ENCODE measurements at regions not wholly inside any gene's neighbourhood (a gene's known extent, or its start where the extent isn't known, plus 50 kb on each side); places are given as distances from the start of the nearest gene placed in this dataset.

DNA sequence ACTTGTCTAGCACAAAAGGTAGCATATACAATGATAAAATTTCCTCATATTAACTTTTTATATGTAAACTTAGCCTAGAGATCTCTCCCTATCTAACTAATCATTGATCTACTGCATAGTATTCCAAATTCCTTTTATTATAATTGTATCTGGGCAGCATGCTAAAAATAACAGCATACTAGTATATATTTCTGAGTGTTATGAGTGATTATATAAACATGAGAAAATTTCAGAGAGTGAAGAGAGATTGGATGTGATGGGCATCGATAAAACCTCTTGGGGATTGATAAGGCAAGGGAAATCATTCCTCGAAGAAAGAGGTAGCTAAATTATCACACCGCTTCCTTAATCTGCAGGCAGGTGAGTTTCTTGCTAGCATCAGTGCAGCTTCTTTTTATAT, 158.2 kb downstream of the HMHB1 start:
- Histone ChIP-seq H3K27me3 (no peaks in the 10 kb centered on the region), H3K4me3 (no peak overlapping the region), H3K4me1 (no peaks in the 10 kb centered on the region), H3K36me3 (no peaks in the 10 kb centered on the region), H3K9me3 (no peaks in the 10 kb centered on the region), H3K27ac (no peak overlapping the region)
- intact Hi-C loops (cut with DNase I) = no loop called here
- TF ChIP-seq, protein P1, sequence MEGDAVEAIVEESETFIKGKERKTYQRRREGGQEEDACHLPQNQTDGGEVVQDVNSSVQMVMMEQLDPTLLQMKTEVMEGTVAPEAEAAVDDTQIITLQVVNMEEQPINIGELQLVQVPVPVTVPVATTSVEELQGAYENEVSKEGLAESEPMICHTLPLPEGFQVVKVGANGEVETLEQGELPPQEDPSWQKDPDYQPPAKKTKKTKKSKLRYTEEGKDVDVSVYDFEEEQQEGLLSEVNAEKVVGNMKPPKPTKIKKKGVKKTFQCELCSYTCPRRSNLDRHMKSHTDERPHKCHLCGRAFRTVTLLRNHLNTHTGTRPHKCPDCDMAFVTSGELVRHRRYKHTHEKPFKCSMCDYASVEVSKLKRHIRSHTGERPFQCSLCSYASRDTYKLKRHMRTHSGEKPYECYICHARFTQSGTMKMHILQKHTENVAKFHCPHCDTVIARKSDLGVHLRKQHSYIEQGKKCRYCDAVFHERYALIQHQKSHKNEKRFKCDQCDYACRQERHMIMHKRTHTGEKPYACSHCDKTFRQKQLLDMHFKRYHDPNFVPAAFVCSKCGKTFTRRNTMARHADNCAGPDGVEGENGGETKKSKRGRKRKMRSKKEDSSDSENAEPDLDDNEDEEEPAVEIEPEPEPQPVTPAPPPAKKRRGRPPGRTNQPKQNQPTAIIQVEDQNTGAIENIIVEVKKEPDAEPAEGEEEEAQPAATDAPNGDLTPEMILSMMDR (IDR thresholded peaks at IDR 0.05) = no peak
- ATAC-seq (no peak), DNase-seq (no peak)

DNA sequence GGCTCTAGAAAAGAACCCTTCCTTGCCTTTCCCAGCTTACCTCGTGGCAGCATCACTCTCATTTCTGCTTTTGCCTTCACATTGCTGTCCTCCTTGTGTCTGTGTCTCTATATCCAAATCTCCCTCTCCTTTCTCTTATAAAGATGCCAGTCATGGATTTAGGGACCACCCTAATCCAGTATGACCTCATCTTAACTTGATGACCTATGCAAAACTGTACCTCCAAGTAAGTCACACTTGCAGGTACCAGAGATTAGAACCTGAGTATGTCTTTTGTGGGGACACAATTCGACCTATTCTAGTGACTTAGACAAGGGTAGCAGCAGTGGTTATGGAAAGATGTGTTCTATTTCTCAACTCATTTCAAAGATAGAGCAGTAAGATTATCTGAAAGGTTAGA, 160.1 kb downstream of the HMHB1 start:
- no peaks in the 10 kb centered on the region for H3K9me3 ChIP-seq
- intact Hi-C loops (cut with DNase I) = no loop called here
- H3K4me3 ChIP-seq = no peak overlapping the region
- H3K4me1 ChIP-seq = no peaks in the 10 kb centered on the region
- no peak overlapping the region for H3K27ac ChIP-seq
- TF ChIP-seq, protein P1 (IDR thresholded peaks at IDR 0.05) = no peak
- DNase-seq (no peak), ATAC-seq (no peak)
- no peaks in the 10 kb centered on the region for H3K36me3 ChIP-seq
- no peaks in the 10 kb centered on the region for H3K27me3 ChIP-seq

DNA sequence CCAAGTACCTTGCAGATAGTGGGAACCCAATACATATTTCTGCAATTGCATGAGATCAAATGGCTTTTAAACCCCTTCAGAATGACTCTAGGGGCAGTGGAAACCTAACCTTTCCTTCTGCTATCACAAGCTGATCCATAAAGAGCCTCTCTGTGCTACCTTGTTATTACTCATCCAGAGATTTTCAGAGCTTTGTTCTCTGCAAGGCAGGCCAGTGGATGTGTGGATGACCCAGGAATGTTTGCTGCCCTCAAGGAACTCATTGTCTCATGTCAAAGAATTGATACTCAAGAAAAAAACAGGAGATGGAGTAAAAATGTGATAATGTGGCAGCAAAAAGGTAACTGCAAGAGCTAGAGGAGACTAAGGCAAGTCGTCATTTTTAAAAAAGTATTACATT, 164.1 kb downstream of the HMHB1 start:
- TF ChIP-seq, protein P1 (IDR thresholded peaks at IDR 0.05) = no peak
- intact Hi-C loops (cut with DNase I) = no loop called here
- H3K9me3 ChIP-seq = no peaks in the 10 kb centered on the region
- H3K36me3 ChIP-seq = no peaks in the 10 kb centered on the region
- no peak overlapping the region for H3K27ac ChIP-seq
- DNase-seq = no peak
- no peaks in the 10 kb centered on the region for H3K27me3 ChIP-seq
- ATAC-seq = no peak
- H3K4me1 ChIP-seq = no peaks in the 10 kb centered on the region
- H3K4me3 ChIP-seq = no peak overlapping the region

DNA sequence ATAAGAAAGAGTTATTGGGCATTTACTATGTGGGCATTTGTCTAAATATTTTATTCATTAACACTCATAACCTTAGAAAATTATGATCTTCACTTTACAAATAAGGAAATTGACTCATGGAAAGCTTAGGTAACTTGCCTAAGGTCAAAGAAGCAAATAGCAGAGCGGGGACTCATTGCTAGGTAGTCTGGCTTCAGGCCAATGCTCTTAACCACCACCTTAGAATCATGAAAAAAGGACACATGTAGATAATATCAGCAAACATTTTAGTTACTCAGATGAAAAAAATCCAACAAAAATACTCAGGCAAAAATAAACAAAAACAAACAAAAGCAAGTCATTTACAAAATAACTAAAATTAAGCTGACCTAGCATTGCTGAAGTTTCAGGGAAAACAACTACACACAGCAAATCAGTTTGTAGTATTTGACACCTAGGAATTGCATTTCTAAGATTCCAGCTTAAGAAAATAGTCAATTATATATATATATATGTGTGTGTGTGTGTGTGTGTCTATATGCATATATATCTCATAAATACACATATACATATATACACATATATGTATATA, 166.0 kb downstream of the HMHB1 start:
- Histone ChIP-seq H3K4me1 (no peaks in the 10 kb centered on the region), H3K36me3 (no peaks in the 10 kb centered on the region), H3K27me3 (no peaks in the 10 kb centered on the region), H3K27ac (no peak overlapping the region), H3K4me3 (no peak overlapping the region), H3K9me3 (no peaks in the 10 kb centered on the region)
- no peak for DNase-seq
- TF ChIP-seq, protein P1 (IDR thresholded peaks at IDR 0.05) = no peak
- no peak for ATAC-seq
- intact Hi-C loops (cut with DNase I) = no loop called here

DNA sequence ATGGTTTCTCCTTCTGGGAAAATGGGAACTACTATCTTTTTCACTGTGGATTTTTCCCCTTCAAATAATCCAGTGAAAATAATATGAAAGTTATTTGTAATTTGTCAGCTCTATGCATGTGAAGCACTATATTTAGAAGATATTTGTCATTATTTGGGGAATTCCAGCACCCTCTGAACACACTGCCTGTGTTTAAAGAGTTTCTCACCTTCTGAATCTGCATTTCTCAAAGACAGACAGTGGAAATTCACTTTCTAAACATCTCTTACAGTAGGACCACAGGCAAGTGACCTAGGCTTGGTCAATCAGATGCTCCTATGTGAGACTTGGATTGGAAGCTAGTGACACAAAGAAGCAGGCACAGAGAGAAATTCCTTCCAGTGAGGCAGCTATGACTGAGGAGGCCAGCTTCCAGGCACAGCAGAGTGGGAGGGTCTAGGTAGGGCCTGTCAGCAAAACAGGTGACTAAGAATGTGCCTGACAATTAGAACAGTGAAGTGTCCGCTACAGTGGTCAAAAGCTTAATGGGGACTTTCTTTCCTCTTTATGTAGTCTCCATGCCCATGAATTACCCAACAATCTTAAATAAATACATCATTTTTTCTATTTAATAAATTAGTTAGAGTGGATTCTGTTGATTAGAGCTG, 167.2 kb downstream of the HMHB1 start:
- ATAC-seq (no peak), DNase-seq (no peak)
- Histone ChIP-seq H3K27ac (no peak overlapping the region), H3K4me3 (no peak overlapping the region), H3K27me3 (no peaks in the 10 kb centered on the region), H3K9me3 (no peaks in the 10 kb centered on the region), H3K4me1 (no peaks in the 10 kb centered on the region), H3K36me3 (no peaks in the 10 kb centered on the region)
- intact Hi-C loops (cut with DNase I) = no loop called here
- TF ChIP-seq, protein P1 (IDR thresholded peaks at IDR 0.05) = no peak

Data from left lung (tissue), 4 donors.